NCI-H1048 (cell line): ENCODE measurements at regions not wholly inside any gene's neighbourhood (a gene's known extent, or its start where the extent isn't known, plus 50 kb on each side); places are given as distances from the start of the nearest gene placed in this dataset.
"Not testable (repeated sequence)": the region's sequence is repeated elsewhere in the genome, so short reads cannot be mapped to it uniquely, and the experiment has no call there.

Experiments
- DNase-seq: peaks from one replicate; lab custom pipeline; 2025; lab: John Stamatoyannopoulos, UW

DNA sequence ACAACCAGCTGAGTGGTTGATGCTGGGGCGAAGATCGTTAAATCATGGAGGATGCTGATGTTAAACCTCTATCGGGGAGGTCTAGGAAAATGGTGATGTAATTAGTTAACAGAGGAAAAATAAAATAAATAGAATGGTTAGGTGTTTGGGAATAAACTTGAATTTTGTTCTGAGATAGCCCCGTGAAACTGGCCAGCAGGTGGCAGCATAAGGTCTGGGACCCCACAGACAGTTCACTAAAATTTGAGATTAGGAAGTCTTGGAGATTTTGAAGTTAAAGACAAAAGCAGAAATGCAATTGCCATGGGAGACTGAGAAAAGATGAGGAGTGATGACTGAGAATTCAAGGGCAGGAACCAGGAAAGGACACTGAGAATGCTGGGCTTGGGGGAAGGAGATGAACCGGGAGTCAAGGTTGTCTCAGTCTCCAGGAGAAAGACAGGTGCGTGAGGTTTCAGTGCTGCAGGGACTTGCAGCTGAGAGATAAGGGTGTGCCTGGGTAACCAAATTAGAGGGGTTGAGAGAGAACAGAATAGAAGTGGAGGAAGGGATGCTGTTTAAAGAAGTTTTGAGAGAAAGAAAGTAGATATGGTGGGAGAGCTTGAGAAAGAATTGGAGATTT, 248.0 kb downstream of the ZNF92 start:
- DNase-seq = not testable (repeated sequence)

DNA sequence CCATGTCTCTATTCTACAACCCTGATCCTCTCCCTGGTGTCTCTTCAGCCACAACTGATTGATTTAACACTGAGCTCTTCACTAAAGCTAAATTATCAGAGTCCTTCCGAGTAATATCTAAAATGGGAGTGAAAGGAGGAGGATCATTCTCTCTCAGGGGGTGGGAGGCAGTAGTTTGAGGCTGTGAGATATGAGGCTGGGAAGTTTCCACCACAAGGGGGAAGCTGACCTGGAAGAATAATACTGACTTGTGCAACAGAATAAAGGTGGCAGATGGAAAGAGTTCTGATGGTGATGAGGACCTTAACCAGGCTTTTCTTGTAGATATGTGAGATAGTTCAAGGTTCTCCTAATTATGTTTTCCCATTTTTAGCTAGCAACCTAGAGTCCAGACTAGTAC, 241.6 kb upstream of the VKORC1L1 start:
- DNase-seq = not testable (repeated sequence)

DNA sequence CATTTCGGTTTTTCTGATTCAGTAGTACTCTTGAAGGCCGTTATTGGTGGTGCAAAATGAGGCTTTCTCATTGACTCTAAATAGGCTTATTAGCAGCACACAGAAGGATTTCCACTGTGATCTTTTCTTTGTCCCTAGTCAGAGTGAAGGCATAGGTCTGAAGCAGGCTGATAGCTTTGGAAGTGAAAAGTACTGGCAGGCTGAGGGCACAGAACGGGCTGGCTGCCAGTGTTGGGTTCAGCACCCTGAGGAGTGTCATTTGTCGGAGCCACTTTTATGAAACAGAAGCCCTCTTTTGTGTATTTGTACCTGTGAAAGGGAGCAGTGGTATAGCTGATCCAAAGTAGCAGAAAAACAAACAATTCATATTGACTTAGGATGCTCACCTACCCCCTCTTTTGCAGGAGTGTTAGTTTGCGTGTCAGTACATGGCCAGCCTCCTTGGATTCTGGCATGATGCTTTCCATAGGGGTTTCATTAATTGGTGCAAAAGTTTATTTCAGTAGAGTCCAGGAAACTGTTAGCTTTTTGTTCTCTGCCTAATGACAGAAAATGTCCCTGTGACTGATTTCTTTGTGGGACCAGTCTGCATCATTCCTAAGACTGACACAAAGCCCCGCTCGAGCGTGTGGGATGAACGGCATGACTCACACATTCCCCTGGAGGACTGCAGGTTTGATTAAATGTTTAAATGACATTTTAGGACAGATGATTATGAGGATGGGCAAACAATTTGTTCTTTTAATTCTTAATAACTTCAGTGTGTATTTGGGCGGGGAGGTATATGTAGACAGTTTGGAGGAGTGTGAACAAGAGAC, 239.1 kb upstream of the VKORC1L1 start:
- DNase-seq = not testable (repeated sequence)

DNA sequence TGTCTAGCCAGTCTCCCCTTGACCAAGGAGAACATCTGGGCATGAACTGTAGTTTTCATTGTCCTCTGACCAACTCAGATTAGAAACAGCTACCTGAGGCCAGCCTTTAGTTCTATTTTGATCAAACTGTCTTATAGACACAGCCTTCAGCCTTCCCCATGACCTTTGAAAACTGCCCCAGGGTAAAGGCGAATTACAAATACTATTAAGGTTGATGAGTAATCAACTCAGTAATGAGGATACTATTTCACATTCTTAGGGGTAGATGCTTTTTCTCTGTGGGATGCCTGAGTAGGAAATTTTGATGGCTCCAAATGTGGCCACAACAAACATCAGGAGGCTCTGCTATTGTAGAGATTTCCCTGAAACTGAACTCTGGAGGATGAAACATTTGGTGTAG, 234.0 kb upstream of the VKORC1L1 start:
- DNase-seq = not testable (repeated sequence)

DNA sequence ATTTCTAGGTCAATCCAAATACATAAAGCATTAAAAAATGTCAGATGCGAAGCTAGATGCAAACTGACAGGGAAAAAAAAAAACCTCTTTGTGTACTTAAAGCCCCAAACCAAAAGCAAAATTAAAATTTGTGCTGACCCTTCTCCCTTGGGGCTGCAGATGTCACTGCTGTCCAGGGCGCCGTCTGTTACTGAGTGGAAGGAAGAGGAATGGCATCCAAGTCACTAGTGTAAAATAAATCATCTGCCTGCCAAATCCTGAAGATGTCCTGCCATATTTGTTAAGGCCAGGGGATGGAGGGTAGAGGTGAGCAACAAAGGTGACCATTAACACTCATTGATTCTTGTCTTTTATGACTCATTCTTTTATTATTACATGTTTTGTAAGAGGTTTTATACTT, 233.2 kb upstream of the VKORC1L1 start:
- not testable (repeated sequence) for DNase-seq

DNA sequence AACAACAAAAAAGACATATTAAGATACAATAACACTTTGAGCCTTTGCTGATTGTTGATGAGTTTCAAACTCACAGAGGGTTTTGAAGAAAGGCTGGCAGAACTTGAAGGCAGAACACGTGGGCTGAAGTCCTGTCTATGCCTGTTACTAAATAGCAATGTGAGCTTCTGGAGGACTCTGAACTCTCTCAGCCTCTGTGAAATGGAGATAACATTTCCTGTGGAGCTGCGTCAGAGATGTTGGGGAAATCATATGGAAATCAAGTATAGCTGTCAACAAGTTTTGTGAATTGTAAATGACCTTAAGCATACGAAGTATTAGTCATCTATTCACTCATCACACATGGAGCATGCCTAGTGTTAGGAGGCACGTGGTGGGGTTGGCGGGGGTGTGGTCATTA, 229.4 kb upstream of the VKORC1L1 start:
- DNase-seq = not testable (repeated sequence)

DNA sequence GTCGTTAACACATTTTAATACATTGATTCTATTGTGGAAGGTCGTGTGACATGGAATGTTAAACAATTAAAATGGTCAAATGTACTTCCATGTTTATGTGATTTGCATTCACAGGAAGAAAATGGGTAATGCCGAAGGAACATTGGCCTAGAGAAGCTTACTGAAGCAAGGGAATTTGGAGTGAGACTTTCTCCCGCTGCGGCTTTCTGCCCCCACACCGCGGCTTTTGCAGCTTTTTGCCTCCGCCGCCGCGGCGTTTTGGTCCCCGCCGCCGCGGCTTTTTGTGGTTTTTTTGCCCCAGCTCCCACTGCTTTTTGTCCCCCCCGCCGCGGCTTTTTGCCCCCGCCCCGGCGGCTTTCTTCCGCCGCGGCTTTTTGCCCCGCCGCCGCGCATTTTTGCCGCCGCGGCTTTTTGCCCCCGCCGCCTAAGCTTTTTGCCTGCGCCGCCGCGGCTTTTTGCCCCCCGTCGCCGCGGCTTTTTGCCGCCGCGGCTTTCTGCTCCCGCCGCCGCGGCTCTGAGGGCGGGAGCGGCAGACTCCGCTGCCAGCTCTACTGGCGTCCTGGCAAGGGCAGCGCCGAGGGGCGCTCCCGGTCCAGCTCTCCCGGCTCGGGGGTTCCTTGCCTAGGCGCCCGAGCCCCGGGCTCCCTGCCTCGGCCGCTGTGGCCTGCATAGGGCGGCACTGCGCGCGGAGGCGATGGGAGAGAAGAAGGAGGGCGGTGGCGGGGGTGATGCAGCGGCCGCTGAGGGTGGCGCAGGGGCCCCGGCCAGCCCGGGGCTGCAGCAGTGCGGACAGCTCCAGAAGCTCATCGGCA, 225.5 kb upstream of the VKORC1L1 start:
- not testable (repeated sequence) for DNase-seq

DNA sequence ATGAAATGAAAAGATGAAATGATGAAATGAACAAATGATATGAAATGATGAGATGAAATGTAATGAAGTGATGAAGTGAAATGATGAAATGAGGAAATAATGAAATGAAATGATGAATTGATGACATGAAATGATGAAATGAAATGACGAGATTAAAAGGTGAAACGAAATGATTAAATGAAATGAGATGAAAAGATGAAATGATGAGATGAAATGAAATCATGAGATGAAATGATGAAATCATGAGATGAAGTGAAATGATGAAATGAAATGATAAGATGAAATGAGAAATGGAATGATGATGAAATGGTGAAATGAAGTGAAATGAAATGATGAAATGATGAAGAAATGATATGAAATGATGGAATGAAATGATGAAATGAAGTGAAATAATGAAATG, 221.7 kb upstream of the VKORC1L1 start:
- not testable (repeated sequence) for DNase-seq

DNA sequence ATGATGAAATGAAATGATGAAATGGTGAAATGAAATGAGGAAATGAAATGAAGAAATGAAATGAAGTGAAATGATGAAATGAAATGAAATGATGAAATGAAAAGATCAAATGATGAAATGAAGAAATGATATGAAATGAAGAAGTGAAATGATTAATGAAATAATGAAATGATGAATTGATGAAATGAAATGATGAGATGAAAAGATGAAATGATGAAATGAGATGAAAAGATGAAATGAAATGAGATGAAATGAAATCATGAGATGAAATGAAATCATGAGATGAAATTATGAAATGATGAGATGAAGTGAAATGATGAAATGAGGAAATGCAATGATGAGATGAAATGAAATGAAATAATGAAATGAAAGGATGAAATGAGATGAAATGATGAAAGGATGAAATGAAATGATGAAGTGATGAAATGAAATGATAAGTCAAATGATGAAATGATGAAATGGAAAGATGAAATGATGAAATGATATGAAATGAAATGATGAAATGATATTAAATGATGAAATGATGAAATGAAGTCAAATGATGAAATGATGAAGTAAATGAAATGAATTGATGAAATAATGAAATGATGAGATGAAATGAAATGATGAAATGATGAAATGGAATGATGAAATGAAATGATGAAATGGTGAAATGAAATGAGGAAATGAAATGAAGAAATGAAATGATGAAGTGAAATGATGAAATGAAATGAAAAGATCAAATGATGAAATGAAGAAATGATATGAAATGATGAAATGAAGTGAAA, 220.9 kb upstream of the VKORC1L1 start:
- DNase-seq = not testable (repeated sequence)

DNA sequence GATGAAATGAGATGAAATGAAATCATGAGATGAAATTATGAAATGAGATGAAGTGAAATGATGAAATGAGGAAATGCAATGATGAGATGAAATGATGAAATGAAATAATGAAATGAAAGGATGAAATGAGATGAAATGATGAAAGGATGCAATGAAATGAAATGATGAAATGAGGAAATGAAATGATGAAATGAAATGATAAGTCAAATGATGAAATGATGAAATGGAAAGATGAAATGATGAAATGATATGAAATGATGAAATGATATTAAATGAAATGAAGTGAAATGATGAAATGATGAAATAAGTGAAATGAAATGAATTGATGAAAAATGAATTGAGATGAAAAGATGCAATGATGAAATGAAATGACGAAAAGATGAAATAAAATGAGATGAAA, 220.2 kb upstream of the VKORC1L1 start:
- DNase-seq = not testable (repeated sequence)

DNA sequence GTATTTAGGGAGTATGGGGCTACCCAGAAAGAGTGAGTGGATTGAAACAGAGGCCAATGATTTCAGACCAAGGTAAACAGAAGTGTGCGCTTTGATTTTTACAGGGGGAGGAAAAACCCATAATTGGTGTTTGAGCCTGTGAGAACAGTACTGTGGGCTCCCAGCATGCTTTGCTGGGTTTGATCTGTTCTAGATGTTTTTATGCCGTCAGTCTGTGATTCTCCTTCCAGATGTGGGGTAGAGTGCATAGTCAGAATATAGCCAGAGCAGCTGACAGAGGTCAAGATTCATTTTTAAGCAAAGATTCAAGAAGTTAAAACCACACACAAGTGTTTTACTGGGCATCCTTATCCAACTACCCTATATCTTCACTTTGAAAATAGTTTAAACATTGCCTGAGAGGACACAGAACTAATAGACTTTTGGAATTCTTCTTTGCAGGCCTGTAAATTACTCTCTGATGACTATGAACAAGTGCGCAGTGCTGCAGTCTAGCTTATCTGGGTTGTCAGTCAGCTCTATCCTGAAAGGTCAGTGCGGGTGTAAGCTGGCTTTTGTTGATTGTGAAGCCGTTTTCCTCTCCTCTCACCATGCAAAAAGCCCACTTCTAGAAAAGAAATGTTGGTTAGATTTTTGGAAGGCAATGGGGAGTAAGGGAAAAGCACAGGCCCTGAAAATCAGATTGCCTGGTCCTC, 216.2 kb upstream of the VKORC1L1 start:
- DNase-seq = not testable (repeated sequence)

DNA sequence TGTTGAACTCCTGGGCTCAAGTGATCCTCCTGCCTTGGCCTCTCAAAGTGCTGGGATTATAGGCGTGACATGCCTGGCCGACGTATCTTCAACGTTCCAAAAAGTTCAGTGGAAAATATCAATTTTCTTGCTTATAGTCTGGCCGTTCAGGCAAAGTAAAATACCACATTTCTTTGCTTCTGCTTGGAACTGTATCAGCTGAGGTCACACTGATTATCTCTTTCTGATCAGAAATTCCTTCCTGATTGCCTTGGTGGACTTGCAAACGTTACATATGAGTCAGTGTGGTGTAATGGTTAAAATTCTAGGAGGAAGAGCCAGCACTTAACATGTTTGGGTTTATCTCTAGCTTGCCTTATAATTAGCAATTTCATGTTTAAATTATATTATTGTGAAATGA, 189.5 kb upstream of the VKORC1L1 start:
- DNase-seq = not testable (repeated sequence)

DNA sequence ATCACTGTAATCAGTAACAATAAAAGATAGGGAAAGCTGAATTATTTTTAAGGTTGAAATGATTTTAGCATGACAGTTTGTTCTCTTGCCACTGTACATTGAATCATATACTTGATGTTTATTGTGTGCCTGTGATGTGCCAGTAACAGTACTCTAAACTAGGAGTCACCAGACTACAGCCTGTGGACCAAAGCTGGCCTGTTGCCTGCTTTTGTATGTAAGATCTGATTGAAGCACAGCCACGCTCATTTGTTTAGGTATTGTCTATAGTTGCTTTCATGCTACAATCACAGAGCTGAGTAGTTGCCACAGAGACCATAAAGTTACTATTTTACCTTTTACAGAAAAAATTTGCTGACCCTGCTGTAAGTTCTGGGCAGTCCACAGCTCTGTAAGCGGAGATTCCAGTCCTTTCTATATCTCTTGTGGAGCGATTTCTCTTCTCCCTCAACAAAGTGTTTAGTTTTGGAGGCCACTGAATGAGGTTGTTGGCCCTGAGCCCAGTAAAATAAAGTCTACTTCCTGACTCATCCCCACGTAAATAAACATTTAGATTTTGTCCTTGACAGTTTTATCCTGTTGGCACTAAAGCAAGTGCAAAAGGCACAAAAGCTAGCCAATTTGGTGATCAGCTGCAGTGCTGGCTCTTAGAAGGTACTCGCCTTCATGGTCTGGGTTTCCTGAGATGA, 173.7 kb upstream of the VKORC1L1 start:
- DNase-seq = not testable (repeated sequence)

DNA sequence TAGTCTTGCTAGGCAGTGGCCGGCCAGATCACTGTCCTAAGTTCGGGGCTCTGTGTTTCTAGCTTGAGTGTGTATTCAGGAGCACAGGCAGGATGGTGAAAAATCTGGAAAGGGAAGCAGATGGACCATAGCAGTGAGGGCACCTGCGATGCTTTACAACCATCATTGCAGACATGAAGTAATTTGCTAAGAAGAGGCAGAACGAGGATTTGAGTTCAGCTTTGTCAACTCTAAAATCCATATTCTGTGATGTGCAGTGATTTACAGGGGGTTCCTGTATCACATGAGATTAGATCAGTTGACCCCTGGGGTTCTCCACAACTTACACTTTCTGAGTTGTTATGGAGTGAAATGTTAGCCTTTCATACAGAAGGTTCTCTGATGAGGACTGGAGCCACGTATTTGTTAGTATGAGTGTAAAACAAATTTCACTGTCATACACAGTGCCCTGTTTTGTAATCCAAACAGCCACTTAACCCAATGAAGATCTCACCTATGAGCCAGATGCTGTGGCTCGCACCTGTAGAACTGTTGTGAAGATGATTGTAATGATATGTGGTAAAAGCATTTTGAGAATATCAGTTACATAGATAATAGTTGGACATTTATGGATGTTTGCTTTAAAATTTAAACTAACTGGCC, 173.0 kb upstream of the VKORC1L1 start:
- not testable (repeated sequence) for DNase-seq

DNA sequence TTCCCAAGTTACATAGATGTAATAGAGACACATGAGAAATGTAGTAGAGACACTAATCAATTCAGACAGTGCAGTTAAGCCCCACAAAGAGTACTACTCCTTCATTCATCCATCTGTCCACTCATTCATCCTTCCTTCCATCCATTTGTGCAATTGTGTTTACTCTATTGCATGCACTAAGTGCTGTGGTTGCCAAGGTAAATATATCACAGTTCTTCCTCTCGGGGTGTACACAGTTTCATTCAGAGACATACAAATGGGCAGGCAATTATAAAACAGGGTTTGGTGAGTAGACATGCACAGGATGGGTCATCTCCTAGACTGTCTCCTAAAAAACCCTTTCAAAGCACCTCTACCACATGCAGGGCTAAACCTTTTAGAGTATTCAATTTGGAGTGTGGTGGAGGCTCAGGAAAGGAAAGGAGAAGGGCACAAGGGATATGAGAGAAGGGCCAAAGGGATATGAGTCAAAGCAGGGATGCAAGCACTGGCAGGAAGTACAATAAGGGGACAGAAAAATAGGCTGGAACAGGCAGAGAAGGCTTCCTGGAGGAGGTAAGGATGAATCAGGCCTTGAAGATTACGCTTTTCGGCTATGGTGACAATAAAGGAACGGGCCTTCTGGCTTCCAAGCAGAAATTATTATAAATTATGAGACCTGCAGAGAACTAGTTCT, 153.6 kb upstream of the VKORC1L1 start:
- DNase-seq = not testable (repeated sequence)

DNA sequence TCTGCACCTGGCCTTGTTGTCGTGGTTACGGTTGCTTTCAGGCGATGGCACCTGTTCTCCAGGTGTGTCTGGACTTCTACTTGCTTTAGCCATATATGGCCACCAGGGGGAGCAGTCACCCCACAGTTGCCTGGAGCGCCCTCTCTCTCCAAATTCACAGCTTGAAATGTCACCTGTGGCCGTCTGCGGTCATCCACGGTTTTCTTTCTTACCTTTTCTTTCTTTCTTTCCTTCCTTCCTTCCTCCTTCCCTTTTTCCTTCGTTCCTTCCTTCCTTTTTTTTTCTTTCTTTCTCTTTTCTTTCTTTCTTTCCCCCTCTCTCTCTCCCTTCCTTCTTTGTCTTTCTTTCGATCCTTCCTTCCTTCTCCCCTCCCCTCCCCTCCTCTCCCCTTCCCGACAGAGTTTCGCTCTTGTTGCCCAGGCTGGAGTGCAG, 150.5 kb upstream of the VKORC1L1 start:
- peak; percentile 27 for DNase-seq

DNA sequence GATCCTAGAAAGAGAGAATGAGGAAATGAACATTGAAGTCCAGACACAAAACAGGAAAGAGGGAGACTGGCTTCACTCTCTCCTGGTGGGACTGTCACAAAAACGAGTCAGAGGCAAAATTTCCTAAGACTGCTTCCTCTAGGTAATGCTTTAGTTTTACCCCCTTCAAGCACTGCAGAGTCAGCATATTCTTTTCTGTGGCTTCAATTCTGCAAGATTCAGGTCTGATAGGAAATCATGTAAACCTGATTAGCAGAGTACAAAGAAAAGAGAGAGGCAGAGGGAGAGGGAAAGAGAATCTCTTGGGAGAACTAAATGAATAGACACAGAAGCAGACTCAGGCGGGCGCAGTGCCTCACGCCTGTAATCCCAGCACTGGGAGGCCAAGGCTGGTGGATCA, 145.7 kb upstream of the VKORC1L1 start:
- DNase-seq = not testable (repeated sequence)

DNA sequence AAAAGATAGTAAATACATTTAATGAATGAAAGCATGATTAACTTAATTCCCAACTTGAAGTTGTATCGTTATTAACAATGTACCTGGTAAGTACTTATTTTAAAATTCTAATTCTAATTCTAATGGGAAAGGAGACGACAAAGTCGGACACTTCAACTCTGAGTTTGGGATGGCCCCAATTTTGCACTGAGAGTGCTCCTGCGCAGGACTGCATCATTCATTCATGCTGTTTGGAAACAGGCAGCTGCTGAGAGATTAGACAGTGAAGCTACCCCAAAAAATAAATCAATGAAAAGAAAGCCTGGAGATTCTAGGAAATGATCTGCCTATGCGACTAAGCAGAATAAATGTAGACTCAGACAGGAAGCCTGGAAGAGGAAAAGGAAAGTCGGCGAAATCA, 141.7 kb upstream of the VKORC1L1 start:
- DNase-seq = no peak

DNA sequence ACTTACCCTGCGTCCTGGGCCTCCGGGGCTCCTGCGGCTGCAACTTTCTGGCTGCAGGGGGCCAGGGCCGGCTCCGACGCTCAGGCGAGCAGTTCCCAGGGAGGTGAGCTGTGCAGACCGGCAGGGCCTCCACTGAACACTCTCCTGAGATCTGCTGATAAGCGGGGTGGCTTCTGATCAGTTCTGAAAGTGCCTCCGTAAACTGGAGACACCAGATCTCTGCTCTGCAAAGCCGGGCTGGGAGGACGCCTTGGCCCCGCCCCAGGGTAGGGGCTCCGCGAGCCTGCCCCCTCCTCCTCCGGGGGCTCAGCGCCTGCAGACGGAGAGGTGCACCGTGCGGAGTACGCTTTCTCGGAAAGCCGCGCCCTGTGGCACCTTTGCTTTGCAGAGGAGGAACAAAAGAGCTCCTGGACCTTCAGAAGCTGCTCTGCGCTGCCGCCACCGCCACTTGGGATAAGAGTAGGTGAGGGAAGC, 141.3 kb upstream of the VKORC1L1 start:
- DNase-seq = no peak
